ENCODE measurements at regions not wholly inside any gene's neighbourhood (a gene's known extent, or its start where the extent isn't known, plus 50 kb on each side); places are given as distances from the start of the nearest gene placed in this dataset.

DNA sequence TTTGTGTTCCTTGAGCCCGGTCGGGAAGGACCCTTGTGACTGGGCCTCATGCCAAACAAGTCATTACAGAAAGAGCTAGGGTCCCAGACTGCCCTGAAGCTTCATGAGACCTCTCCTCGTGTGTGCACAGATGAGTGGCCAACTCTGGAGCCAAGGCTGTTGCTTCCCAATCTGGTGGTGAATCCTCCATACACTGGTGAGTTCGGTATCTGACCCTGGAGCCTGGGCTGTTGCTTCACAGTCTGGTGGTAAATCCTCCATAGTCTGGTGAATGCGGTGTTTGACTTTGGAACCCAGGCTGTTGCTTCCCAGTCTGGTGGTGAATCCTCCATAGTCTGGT lies 737.8 kb downstream of the MATN1 start:
- intact Hi-C loops (cut with DNase I), result no loop called here
- Histone ChIP-seq H3K9me3 (no peaks in the 10 kb centered on the region), H3K27me3 (peaks cover 0 to 36% (median 0%) of the 10 kb centered on the region in 4 donors), H3K36me3 (no peaks in the 10 kb centered on the region), H3K4me1 (no peaks in the 10 kb centered on the region), H3K4me3 (no peak overlapping the region), H3K27ac (replicated peaks in 1 of 4) (no peak overlapping the region)
- 68% methylated on average over 5 of the region's 5 CpGs for WGBS
- no peak for TF ChIP-seq POLR2A (IDR thresholded peaks at IDR 0.05; ENCODE audit: low read depth)
- TF ChIP-seq EP300 (IDR thresholded peaks at IDR 0.05), result no peak
- TF ChIP-seq, protein P1, sequence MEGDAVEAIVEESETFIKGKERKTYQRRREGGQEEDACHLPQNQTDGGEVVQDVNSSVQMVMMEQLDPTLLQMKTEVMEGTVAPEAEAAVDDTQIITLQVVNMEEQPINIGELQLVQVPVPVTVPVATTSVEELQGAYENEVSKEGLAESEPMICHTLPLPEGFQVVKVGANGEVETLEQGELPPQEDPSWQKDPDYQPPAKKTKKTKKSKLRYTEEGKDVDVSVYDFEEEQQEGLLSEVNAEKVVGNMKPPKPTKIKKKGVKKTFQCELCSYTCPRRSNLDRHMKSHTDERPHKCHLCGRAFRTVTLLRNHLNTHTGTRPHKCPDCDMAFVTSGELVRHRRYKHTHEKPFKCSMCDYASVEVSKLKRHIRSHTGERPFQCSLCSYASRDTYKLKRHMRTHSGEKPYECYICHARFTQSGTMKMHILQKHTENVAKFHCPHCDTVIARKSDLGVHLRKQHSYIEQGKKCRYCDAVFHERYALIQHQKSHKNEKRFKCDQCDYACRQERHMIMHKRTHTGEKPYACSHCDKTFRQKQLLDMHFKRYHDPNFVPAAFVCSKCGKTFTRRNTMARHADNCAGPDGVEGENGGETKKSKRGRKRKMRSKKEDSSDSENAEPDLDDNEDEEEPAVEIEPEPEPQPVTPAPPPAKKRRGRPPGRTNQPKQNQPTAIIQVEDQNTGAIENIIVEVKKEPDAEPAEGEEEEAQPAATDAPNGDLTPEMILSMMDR (IDR thresholded peaks at IDR 0.05), result no peak
- TF ChIP-seq POLR2AphosphoS5 (IDR thresholded peaks at IDR 0.05), result no peak
- peak; percentile 86 for DNase-seq (ENCODE audit: extremely low spot score)

DNA sequence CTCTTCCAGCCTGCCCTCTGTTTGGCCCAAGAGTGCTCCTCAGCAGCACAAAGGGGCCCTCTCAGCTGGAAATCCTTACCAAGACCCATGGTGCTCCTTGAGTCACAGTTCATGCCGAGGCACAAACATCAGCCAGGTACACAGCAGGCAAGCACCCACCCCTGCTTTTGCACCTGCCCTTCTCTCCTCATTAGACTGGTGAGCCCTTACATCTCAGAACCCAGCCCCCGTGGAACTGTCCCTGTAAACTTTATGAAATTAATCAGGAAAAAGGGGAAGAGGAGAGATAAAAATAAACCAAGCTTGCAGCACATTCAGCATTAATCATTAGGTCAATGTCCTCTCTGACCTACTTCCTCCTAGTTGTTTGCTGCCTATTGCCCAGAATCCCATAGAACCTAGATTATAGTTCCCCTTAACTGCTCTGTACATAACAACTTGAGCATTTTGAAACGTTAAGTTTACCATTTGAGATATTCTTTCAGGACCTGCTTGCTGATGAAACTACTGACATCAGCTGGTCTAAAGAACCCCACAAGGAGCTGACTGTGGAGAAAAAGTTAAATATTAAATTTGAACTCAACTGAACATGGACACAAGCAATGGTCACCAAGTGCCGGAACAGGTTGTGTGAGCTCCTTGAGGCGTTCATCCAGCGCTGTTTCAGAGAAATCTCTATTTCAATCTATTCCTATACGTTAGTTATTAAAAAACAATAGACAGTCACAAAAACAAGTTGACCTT lies 738.4 kb downstream of the MATN1 start:
- peaks cover 0 to 31% (median 0%) of the 10 kb centered on the region in 4 donors for H3K27me3 ChIP-seq
- TF ChIP-seq, protein P1 (IDR thresholded peaks at IDR 0.05), result no peak
- TF ChIP-seq POLR2AphosphoS5 (IDR thresholded peaks at IDR 0.05) (no peak), EP300 (IDR thresholded peaks at IDR 0.05) (no peak), POLR2A (IDR thresholded peaks at IDR 0.05; ENCODE audit: low read depth) (no peak)
- no peaks in the 10 kb centered on the region for H3K4me1 ChIP-seq
- peak; percentile 82 for DNase-seq (ENCODE audit: extremely low spot score)
- intact Hi-C loops (cut with DNase I), result no loop called here
- H3K36me3 ChIP-seq, result no peaks in the 10 kb centered on the region
- H3K4me3 ChIP-seq, result no peak overlapping the region
- no peak overlapping the region for H3K27ac ChIP-seq (replicated peaks in 1 of 4)
- 64% methylated on average over 7 of the region's 7 CpGs for WGBS
- H3K9me3 ChIP-seq, result no peaks in the 10 kb centered on the region

DNA sequence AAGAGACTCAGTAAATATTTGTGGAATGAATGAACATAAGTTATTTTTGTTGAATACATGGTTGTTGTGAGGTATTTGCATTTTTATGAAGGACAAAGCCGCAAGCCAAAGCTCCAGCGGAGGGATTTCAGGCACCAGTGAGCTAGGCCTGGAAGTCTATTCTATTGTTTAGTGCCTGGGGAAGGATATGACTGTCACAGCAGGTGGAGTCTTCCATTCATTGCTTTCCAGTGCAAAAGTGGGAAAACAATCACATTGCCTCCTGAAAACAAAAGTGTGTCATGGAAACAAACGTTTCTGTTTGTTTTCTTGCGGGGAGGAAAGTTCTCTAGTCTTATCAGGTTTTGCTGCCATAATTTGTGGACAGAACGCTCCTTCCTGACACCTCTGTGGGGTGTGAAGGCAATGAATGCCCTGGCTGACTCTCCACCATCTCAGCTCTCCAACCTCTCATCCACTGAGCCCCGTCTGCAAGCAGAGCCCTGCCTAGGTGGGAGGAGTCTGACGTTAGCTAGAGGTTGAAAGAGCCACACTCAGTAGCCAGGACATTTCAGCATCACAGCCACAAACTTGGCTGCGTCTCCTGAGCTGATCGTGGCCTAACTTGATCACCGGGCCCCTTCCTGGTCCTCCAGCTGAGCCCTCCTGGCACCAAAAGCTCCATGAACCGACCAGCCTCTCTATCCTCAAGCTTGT lies 739.1 kb downstream of the MATN1 start:
- Histone ChIP-seq H3K9me3 (no peaks in the 10 kb centered on the region), H3K27ac (replicated peaks in 1 of 4) (no peak overlapping the region), H3K36me3 (no peaks in the 10 kb centered on the region), H3K27me3 (peaks cover 0 to 25% (median 0%) of the 10 kb centered on the region in 4 donors), H3K4me1 (no peaks in the 10 kb centered on the region), H3K4me3 (no peak overlapping the region)
- no peak for TF ChIP-seq POLR2AphosphoS5 (IDR thresholded peaks at IDR 0.05)
- TF ChIP-seq, protein P1 (IDR thresholded peaks at IDR 0.05), result no peak
- TF ChIP-seq EP300 (IDR thresholded peaks at IDR 0.05), result no peak
- TF ChIP-seq POLR2A (IDR thresholded peaks at IDR 0.05; ENCODE audit: low read depth), result no peak
- peak; percentile 80 for DNase-seq (ENCODE audit: extremely low spot score)
- 58% methylated on average over 8 of the region's 11 CpGs for WGBS
- intact Hi-C loops (cut with DNase I), result no loop called here

DNA sequence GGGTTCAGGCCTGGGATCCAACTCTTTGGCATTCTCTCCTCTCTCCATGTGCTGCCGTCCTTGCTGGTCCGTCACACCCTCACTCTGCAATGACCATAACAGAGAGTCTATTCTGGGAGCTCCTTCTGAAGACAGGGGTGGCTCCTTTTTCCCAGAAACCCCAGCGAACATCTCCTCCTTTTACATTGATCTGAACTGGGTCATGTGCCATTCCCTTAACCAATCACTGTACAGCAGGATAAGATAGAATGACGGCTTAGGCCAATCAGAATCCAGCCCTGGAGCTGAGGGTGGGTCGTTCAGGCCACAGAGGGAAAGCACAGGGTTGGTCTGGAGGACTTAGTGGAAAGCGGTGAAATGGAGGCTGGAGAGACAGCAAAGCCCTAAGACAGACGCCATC lies 740.1 kb downstream of the MATN1 start:
- H3K36me3 ChIP-seq, result no peaks in the 10 kb centered on the region
- H3K4me1 ChIP-seq, result no peaks in the 10 kb centered on the region
- DNase-seq (ENCODE audit: extremely low spot score), result peak; percentile 70
- no peak overlapping the region for H3K27ac ChIP-seq (replicated peaks in 1 of 4)
- intact Hi-C loops (cut with DNase I), result no loop called here
- 88% methylated on average over 7 of the region's 7 CpGs for WGBS
- peaks cover 0 to 25% (median 0%) of the 10 kb centered on the region in 4 donors for H3K27me3 ChIP-seq
- H3K4me3 ChIP-seq, result no peak overlapping the region
- TF ChIP-seq POLR2A (IDR thresholded peaks at IDR 0.05; ENCODE audit: low read depth) (no peak), POLR2AphosphoS5 (IDR thresholded peaks at IDR 0.05) (no peak), EP300 (IDR thresholded peaks at IDR 0.05) (no peak)
- TF ChIP-seq, protein P1 (IDR thresholded peaks at IDR 0.05), result no peak
- H3K9me3 ChIP-seq, result no peaks in the 10 kb centered on the region

Measured in esophagus muscularis mucosa (tissue), 4 donors.